Osteoblast (primary cell): ENCODE measurements at regions not wholly inside any gene's neighbourhood (a gene's known extent, or its start where the extent isn't known, plus 50 kb on each side); places are given as distances from the start of the nearest gene placed in this dataset.

Experiments
- DNase-seq: peaks from one replicate; pipeline ENCODE4 v3.0.0; 2011; ENCODE audit warnings: low spot score, mixed read lengths; ENCODE audit not compliant: insufficient read length; ENCODE audit errors: missing footprints
- H2AFZ ChIP-seq: 2 replicates; pipeline ENCODE4 v1.6.0; 2011; ENCODE audit warnings: mild to moderate bottlenecking, low read length
- H3K27ac ChIP-seq: 2 replicates; pipeline ENCODE4 v1.5.1; 2011; ENCODE audit warnings: mild to moderate bottlenecking, low read depth, low read length, moderate library complexity
- H3K27me3 ChIP-seq: 2 replicates; pipeline ENCODE4 v1.6.0; 2012; ENCODE audit warnings: mild to moderate bottlenecking, control low read depth, inconsistent platforms, low read length, moderate library complexity; ENCODE audit not compliant: insufficient read depth
- H3K36me3 ChIP-seq: 2 replicates; pipeline ENCODE4 v1.5.1; 2011; ENCODE audit warnings: mild to moderate bottlenecking, low read length, control low read depth, moderate library complexity; ENCODE audit not compliant: insufficient read depth
- H3K4me1 ChIP-seq: 2 replicates; pipeline ENCODE4 v1.5.1; 2011; ENCODE audit warnings: mild to moderate bottlenecking, low read length, control low read depth, moderate library complexity; ENCODE audit not compliant: insufficient read depth
- H3K4me2 ChIP-seq: 2 replicates; pipeline ENCODE4 v1.6.0; 2011; ENCODE audit warnings: mild to moderate bottlenecking, low read length; ENCODE audit not compliant: insufficient read depth
- H3K4me3 ChIP-seq: fragments of 200-600 bp; sonication (generic); 3 replicates; pipeline ENCODE4 v1.5.1; 2012; ENCODE audit warnings: mild to moderate bottlenecking, low read length, inconsistent platforms; ENCODE audit not compliant: insufficient read depth
- H3K79me2 ChIP-seq: 2 replicates; pipeline ENCODE4 v1.6.0; 2012; ENCODE audit warnings: mild to moderate bottlenecking, low read length, control low read depth, inconsistent platforms; ENCODE audit not compliant: insufficient read depth
- H3K9me3 ChIP-seq: 2 replicates; pipeline ENCODE4 v1.5.1; 2011; ENCODE audit warnings: low read depth, low read length, control low read depth
- H4K20me1 ChIP-seq: 2 replicates; pipeline ENCODE4 v1.6.0; 2012; ENCODE audit warnings: mild to moderate bottlenecking, low read length, control low read depth; ENCODE audit not compliant: insufficient read depth
- TF ChIP-seq, protein P1 (sequence below): IDR thresholded peaks from 2 replicates; pipeline ENCODE4 v1.5.1; 2011; ENCODE audit warnings: mild to moderate bottlenecking, low read depth, low read length, moderate library complexity; ENCODE audit errors: extremely low read depth

DNA sequence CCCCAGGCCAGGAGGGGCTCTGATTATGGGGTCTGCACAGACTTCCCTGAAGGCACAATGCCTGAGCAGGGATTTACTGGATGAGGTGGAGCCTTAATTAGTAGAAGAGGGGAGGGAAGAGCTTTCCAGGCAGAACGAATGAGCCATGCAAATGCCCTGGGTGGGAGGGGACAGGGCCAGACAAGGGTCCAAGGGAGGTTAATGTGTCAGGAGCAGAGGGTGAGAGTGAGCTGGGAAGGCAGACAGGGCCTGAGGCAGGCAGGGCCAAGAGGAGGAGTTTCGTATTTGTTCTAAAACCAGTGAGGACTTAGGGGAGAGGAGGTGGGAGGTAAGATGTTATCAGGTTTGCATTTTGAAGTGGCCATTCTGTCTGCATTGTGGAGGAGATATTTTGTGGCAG lies 65.3 kb downstream of the NPY start:
- no peak overlapping the region for H2AFZ ChIP-seq
- H3K4me1 ChIP-seq: no peaks in the 10 kb centered on the region
- H3K9me3 ChIP-seq: no peaks in the 10 kb centered on the region
- DNase-seq: no peak
- TF ChIP-seq, protein P1, sequence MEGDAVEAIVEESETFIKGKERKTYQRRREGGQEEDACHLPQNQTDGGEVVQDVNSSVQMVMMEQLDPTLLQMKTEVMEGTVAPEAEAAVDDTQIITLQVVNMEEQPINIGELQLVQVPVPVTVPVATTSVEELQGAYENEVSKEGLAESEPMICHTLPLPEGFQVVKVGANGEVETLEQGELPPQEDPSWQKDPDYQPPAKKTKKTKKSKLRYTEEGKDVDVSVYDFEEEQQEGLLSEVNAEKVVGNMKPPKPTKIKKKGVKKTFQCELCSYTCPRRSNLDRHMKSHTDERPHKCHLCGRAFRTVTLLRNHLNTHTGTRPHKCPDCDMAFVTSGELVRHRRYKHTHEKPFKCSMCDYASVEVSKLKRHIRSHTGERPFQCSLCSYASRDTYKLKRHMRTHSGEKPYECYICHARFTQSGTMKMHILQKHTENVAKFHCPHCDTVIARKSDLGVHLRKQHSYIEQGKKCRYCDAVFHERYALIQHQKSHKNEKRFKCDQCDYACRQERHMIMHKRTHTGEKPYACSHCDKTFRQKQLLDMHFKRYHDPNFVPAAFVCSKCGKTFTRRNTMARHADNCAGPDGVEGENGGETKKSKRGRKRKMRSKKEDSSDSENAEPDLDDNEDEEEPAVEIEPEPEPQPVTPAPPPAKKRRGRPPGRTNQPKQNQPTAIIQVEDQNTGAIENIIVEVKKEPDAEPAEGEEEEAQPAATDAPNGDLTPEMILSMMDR: no peak
- no peak overlapping the region for H3K4me3 ChIP-seq
- H4K20me1 ChIP-seq: no peaks in the 10 kb centered on the region
- H3K79me2 ChIP-seq: no peaks in the 10 kb centered on the region
- H3K4me2 ChIP-seq: no peak overlapping the region
- H3K36me3 ChIP-seq: no peaks in the 10 kb centered on the region
- H3K27me3 ChIP-seq: no peaks in the 10 kb centered on the region
- H3K27ac ChIP-seq: no peak overlapping the region

DNA sequence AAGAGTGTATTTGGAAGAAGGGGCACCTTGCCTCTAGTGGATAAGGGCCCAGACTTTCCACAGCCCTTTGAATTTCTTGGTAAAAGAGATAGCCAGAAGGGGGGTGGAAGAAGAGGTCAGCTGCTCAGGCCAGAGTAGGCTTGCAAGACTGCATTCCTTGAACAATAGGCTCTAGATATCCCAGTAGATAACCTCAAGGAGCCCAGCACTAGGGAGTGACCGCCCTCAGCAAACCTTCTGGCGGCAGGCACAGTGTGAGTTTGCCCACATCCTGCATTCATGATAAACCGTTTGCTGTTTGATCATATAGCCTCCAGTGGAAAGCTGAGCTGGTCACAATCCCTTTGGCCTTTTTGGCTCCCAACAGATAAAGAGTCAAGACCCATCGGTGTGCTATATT lies 70.5 kb downstream of the NPY start:
- Histone ChIP-seq H3K4me3 (no peak overlapping the region), H3K27ac (no peak overlapping the region), H3K4me1 (no peaks in the 10 kb centered on the region), H4K20me1 (no peaks in the 10 kb centered on the region), H3K9me3 (no peaks in the 10 kb centered on the region), H3K79me2 (no peaks in the 10 kb centered on the region), H2AFZ (no peak overlapping the region), H3K36me3 (no peaks in the 10 kb centered on the region), H3K4me2 (no peak overlapping the region), H3K27me3 (no peaks in the 10 kb centered on the region)
- TF ChIP-seq, protein P1: no peak
- no peak for DNase-seq

DNA sequence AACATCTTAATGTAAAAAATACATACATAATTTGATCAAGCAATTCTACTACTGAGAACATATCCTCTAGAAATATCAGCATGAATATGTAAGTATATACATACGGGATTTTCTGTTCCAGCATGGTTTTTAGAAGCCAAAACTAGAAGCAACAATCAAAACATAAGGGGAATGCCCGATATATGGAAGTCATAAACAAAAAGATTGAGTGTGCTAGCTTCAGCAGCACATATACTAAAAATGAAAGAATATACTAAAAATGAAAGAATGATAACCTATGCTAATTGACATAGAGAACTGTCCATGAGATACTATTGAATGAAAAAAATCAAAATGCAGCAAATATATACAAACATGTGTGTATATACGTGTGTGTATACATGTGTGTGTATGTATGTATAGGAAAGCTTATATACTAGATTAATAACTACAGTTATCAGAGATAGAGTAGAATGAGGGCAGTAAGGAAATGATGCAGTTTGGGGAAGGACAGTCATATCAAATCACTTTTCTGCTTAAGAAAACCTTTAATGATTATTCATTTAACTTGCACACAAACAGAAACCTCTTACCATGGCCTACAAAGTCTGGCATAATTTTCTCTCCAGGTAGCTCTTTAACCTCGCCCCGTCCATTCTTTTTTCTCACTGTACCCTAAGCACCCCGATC lies 72.9 kb downstream of the NPY start:
- no peaks in the 10 kb centered on the region for H3K79me2 ChIP-seq
- no peak overlapping the region for H3K27ac ChIP-seq
- H3K9me3 ChIP-seq: no peaks in the 10 kb centered on the region
- no peaks in the 10 kb centered on the region for H3K36me3 ChIP-seq
- no peaks in the 10 kb centered on the region for H4K20me1 ChIP-seq
- no peaks in the 10 kb centered on the region for H3K27me3 ChIP-seq
- DNase-seq: no peak
- TF ChIP-seq, protein P1: no peak
- no peak overlapping the region for H3K4me2 ChIP-seq
- H3K4me3 ChIP-seq: no peak overlapping the region
- no peaks in the 10 kb centered on the region for H3K4me1 ChIP-seq
- no peak overlapping the region for H2AFZ ChIP-seq

GRCh38 chr7:24361001-24361400 lies 77.0 kb downstream of the NPY start:
- Histone ChIP-seq H3K79me2 (no peaks in the 10 kb centered on the region), H3K27me3 (no peaks in the 10 kb centered on the region), H3K36me3 (no peaks in the 10 kb centered on the region), H3K4me3 (no peak overlapping the region), H3K4me2 (no peak overlapping the region), H3K4me1 (no peaks in the 10 kb centered on the region), H3K9me3 (no peaks in the 10 kb centered on the region), H3K27ac (no peak overlapping the region), H2AFZ (no peak overlapping the region), H4K20me1 (no peaks in the 10 kb centered on the region)
- DNase-seq: no peak
- TF ChIP-seq, protein P1: no peak
